ENCODE measurements at regions not wholly inside any gene's neighbourhood (a gene's known extent, or its start where the extent isn't known, plus 50 kb on each side); places are given as distances from the start of the nearest gene placed in this dataset.

DNA sequence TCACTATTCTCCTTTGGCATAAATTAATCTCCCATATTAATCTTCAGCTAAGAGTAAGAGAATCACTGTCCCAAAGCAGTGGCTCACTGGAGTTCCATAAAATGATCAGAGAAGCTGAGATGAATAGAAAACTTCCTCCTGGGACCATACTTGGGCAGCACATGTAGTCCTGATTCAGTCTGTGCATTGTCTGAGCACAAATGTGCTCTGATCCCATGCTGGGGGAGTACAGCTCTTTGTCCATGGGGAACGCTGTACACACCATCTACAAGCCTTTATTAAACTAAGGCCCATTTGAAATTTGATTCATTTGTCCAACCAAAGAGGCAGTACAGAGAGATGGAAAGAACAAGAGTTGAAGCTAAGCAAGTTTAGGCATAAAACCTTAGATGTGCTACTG lies 147.4 kb upstream of the PGR start:
- Mint-ChIP-seq H3K9me3 (peaks cover 4% of the 10 kb centered on the region), H3K27ac (no peak overlapping the region), H3K36me3 (ENCODE audit: low read depth) (no peaks in the 10 kb centered on the region), H3K27me3 (ENCODE audit: low read depth) (no peaks in the 10 kb centered on the region), H3K4me1 (no peaks in the 10 kb centered on the region), H3K4me3 (no peak overlapping the region)
- TF ChIP-seq, protein P1, sequence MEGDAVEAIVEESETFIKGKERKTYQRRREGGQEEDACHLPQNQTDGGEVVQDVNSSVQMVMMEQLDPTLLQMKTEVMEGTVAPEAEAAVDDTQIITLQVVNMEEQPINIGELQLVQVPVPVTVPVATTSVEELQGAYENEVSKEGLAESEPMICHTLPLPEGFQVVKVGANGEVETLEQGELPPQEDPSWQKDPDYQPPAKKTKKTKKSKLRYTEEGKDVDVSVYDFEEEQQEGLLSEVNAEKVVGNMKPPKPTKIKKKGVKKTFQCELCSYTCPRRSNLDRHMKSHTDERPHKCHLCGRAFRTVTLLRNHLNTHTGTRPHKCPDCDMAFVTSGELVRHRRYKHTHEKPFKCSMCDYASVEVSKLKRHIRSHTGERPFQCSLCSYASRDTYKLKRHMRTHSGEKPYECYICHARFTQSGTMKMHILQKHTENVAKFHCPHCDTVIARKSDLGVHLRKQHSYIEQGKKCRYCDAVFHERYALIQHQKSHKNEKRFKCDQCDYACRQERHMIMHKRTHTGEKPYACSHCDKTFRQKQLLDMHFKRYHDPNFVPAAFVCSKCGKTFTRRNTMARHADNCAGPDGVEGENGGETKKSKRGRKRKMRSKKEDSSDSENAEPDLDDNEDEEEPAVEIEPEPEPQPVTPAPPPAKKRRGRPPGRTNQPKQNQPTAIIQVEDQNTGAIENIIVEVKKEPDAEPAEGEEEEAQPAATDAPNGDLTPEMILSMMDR (IDR thresholded peaks at IDR 0.05; ENCODE audit: unreplicated experiment in 3 of 3): no peak

DNA sequence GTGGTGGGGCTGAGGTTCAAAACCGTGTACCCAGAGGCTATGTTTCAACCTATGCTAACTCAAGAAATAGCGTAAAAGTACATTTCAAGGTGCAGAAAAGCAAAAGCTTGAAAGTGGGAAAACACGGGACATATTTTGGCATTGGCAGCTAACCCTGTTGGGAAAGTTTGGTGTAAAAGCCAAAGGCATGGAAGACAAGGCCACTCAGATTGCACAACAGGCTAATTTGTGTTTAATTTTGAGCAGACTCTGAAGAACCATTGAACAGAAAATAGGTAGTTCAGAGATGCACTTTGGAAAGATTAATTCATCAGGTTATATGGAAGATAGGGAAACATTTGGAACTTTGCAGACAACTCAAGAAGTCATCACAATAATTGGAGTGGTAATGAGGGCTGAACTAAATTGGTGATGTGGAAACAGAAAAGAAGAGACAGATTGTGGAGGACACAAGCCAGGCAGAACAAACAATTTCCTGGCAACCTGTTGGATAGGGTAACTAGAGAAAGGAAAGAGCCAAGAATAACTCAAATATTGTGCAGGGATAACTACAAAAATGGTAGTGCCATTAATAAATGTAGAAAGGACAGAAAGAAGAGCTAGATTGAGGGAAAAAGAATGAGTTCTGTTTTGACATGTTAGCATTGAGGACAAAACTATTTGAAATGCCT lies 140.5 kb upstream of the PGR start:
- no peaks in the 10 kb centered on the region for H3K27me3 Mint-ChIP-seq (ENCODE audit: low read depth)
- no peaks in the 10 kb centered on the region for H3K36me3 Mint-ChIP-seq (ENCODE audit: low read depth)
- H3K4me3 Mint-ChIP-seq: no peak overlapping the region
- TF ChIP-seq, protein P1 (IDR thresholded peaks at IDR 0.05; ENCODE audit: unreplicated experiment in 3 of 3): no peak
- H3K27ac Mint-ChIP-seq: no peak overlapping the region
- no peaks in the 10 kb centered on the region for H3K9me3 Mint-ChIP-seq
- H3K4me1 Mint-ChIP-seq: no peaks in the 10 kb centered on the region

- Mint-ChIP-seq H3K27ac (no peak overlapping the region), H3K9me3 (no peaks in the 10 kb centered on the region), H3K4me1 (no peaks in the 10 kb centered on the region), H3K36me3 (ENCODE audit: low read depth) (no peaks in the 10 kb centered on the region), H3K4me3 (no peak overlapping the region), H3K27me3 (ENCODE audit: low read depth) (no peaks in the 10 kb centered on the region)
- TF ChIP-seq, protein P1 (IDR thresholded peaks at IDR 0.05; ENCODE audit: unreplicated experiment in 3 of 3): no peak
Measured at GRCh38 chr11:101269390-101269789, 139.8 kb upstream of the PGR start.

DNA sequence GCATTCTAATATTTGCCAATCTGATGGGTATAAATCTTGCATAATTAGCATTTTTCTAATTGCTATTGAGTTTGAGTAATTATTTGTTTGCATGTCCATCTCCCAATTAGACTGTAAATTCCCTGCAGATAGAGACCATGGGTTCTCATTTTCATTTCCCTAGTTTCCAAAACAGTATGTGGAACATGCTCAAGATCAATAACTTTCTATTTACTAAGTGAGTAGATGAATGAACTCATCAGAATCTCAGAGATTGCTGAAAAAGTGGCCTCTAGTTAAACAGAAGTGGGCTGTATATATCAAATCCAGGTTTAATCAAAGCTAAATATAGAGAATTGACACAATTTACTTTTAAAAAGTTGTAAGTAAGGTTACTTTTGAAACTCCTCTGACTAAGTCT lies 138.0 kb upstream of the PGR start:
- no peak overlapping the region for H3K27ac Mint-ChIP-seq
- H3K9me3 Mint-ChIP-seq: no peaks in the 10 kb centered on the region
- no peaks in the 10 kb centered on the region for H3K36me3 Mint-ChIP-seq (ENCODE audit: low read depth)
- no peak overlapping the region for H3K4me3 Mint-ChIP-seq
- no peaks in the 10 kb centered on the region for H3K4me1 Mint-ChIP-seq
- TF ChIP-seq, protein P1 (IDR thresholded peaks at IDR 0.05; ENCODE audit: unreplicated experiment in 3 of 3): no peak
- H3K27me3 Mint-ChIP-seq (ENCODE audit: low read depth): no peaks in the 10 kb centered on the region

DNA sequence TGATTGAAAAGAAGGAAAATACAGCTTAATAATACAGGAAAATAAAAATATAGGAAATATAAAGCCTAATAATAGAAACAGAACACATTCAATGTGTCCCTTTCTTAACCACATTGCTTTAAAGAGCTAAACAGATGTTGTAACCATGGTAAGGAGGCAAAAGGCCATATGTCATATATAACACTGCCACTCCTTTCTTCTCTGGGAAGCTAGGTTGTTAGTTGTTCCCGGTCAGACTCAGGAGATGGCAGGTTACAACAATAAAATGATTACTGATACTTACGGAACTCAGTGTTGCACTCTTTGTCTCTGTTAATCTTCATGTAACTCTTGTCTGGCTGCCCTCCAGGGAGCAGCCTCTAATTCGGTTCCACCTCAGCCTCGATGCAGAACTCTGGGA lies 134.7 kb upstream of the PGR start:
- no peak overlapping the region for H3K27ac Mint-ChIP-seq
- no peaks in the 10 kb centered on the region for H3K36me3 Mint-ChIP-seq (ENCODE audit: low read depth)
- H3K4me1 Mint-ChIP-seq: no peaks in the 10 kb centered on the region
- no peak overlapping the region for H3K4me3 Mint-ChIP-seq
- TF ChIP-seq, protein P1 (IDR thresholded peaks at IDR 0.05; ENCODE audit: unreplicated experiment in 3 of 3): no peak
- no peaks in the 10 kb centered on the region for H3K27me3 Mint-ChIP-seq (ENCODE audit: low read depth)
- no peaks in the 10 kb centered on the region for H3K9me3 Mint-ChIP-seq

- H3K36me3 Mint-ChIP-seq (ENCODE audit: low read depth): no peaks in the 10 kb centered on the region
- no peaks in the 10 kb centered on the region for H3K4me1 Mint-ChIP-seq
- no peak overlapping the region for H3K27ac Mint-ChIP-seq
- H3K27me3 Mint-ChIP-seq (ENCODE audit: low read depth): no peaks in the 10 kb centered on the region
- H3K4me3 Mint-ChIP-seq: no peak overlapping the region
- TF ChIP-seq, protein P1 (IDR thresholded peaks at IDR 0.05; ENCODE audit: unreplicated experiment in 3 of 3): no peak
- no peaks in the 10 kb centered on the region for H3K9me3 Mint-ChIP-seq
Measured at GRCh38 chr11:101262995-101263394, 133.4 kb upstream of the PGR start.

All from nephron (organoid).